HG03095 (cell line): ENCODE measurements at regions not wholly inside any gene's neighbourhood (a gene's known extent, or its start where the extent isn't known, plus 50 kb on each side); places are given as distances from the start of the nearest gene placed in this dataset.
"Not testable (repeated sequence)": the region's sequence is repeated elsewhere in the genome, so short reads cannot be mapped to it uniquely, and the experiment has no call there.

Experiments used
- ATAC-seq: cut with Tn5 transposase; IDR thresholded peaks from one replicate; pipeline ENCODE4 v1.9.1; 2021; ENCODE audit warnings: moderate library complexity; ENCODE audit not compliant: unreplicated experiment

- no peak for ATAC-seq
These were observed 167.4 kb upstream of the TACR3 start for GRCh38 chr4:103887191-103887590.

DNA sequence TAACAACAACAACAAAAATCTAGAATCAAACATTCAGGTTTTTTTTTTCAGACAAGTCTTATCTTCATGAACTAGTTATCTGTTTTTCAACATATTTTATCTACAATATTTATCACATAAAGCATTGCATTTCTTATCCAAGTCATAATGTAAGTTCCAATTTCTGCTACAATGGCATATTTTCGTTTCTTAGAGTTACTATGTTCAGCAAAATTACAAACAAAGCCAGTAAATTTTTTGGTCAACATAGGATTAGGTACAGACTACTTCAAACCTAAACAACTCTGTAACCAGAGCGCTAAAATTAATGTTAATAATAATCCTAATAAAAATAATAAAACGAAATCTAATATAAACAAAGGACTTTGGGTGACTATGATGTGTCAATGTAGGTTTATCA is 165.4 kb upstream of the TACR3 start:
- no peak for ATAC-seq

DNA sequence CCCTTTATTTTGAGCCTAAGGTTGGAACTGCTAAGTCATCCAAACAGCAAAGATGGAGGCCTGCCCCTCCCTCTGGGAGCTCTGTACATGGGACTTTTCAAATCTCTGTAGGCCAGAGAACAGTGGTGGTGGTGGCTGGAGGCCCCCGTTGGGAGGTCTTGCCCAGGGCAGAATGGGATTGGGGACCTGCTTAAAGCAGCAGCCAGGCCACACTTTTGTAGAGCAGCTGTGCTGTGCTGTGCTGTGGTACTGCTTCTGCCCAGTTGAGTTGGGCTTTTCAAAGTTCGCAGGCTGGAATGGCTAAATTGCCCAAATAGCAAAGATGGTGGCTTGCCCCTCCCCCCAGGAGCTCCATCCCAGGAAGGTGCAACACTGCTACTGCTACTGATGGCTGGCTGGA is 147.5 kb upstream of the TACR3 start:
- no peak for ATAC-seq

GRCh38 chr4:103853627-103854026 is 133.8 kb upstream of the TACR3 start:
- no peak for ATAC-seq

- no peak for ATAC-seq
These were observed 133.4 kb upstream of the TACR3 start for GRCh38 chr4:103853146-103853545.

DNA sequence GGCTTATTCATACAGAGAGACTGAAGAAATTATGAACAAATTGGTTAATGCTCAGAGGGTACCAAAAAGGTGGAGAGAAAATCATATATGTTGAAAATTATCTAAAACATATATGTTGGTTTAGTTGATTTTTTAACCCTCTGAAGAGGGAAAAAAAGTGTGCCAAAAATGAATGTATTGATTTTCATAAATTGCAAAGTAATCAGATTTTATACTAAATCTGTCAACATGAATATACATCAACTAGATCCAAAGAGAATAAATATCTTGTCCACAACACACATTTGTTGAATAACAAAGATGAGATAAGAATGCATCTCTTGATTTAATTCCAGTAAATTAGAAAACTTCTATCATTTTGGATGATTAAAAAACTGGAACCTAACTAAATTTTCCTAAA is 125.3 kb upstream of the TACR3 start:
- no peak for ATAC-seq

- ATAC-seq: no peak
These were observed 123.0 kb upstream of the TACR3 start for GRCh38 chr4:103842637-103843239.

DNA sequence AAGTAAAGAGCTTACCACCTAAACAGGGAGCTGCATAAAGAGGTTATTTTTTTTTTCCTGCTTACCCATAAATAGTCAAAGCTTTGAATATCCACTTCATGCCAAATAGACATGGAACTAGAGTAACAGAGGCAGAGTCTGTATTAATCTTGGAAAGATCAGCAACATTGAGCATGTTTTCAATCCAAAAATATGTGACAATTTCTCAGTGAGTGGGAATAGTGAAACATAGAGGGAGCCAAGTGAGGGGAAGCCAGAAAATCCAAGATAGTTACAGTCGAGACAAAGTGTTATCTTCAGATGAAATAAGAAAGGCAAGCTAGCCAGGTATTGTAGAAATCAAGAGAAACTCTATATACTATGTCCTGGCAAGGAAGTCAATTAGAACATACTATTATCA is 122.3 kb upstream of the TACR3 start:
- no peak for ATAC-seq

DNA sequence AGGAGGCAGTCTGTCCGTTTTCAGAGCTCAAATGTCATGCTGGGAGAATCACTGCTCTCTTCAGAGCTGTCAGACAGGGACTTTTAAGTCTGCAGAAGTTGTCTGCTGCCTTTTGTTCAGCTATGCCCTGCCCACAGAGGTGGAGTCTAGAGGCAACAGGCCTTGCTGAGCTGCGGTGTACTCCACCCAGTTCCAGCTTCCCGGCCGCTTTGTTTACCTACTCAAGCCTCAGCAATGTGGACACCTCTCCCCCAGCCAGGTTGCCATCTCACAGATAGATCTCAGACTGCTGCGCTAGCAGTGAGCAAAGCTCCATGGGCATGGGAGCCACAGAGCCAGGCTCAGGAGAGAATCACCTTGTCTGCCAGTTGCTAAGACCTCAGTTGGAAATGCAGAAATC is 90.5 kb upstream of the TACR3 start:
- ATAC-seq: not testable (repeated sequence)

DNA sequence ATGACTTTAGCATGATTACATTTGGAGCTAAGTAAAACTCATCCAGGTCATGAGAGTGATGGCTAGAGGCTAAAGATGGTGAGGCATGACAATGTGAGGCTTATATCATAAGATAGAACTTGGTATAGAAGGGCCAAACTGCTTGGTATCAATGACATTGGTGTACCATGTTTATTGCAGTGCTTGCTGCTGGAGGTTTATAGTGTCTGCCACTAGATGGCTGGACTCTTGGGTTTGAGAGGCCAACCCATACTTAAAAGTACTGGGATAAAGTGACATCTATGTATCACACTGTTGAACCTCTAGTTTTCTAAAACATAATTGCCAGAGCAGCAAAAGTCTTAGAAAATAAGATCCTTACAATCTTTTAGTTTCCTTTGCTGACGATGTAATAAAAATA is 83.0 kb upstream of the TACR3 start:
- no peak for ATAC-seq

DNA sequence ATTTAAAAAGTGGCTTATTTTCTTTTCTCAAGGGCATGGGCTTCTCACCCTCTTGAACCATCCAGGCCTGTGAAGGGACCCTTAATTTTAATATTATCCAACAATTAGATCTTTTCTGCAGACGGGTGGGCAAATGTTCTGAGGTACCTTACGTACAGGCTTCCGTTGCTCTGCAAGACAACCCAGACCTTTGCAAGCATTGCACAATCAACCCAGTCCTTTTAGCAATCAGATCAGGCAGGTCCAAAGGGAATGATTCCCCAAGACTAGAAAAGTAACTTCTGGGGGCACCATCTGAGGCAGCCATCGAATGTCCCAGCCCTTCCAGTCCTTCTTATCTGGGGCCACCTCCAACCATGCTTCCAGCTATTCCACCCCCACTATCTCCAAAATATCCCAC is 67.3 kb upstream of the TACR3 start:
- ATAC-seq: no peak

DNA sequence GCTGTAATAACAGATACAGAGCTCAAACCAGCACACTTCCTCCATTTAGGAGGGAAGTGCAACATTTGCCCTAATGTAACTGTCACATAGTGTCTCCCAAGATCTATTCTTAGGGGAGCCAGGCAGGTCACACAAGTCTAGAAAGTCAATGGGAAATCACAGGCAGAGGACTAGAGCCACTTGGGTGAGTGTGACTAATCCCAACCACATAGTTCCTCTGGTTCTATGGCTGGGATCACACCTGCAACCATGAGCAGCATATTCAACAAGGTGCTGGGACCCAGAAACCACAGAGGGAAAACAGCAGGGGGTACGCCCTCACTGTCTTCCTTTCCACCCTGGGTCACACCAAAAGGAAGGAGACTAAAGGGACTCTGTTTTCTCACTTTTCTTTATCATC is 66.8 kb upstream of the TACR3 start:
- no peak for ATAC-seq

- peak; percentile 79 for ATAC-seq
These were observed 66.2 kb upstream of the TACR3 start for GRCh38 chr4:103786014-103786413.

- ATAC-seq: no peak
These were observed 58.4 kb upstream of the TACR3 start for GRCh38 chr4:103778221-103778620.

DNA sequence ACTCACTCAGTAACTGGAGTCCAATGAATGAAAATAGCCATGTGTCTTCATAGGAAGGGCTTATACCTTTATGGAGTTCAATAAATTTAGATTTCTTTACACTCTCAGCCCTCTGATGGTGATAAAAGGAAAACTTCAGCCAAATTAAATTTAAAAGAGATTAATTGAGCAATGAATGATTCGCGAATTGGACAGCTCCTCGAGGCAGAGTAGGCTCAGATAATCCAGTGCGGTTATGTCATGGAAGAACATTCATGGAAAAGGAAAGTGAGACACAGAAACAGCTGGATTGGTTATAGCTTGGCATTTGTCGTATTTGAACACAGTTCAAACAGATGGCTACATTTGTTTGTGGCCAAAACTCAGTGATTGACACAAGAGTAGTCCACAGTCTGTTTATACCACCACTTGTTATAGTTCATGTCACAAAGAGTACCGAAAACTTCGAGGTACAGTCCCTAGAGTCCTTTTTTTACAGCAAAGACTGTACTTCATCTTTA is 54.6 kb upstream of the TACR3 start:
- ATAC-seq: no peak

DNA sequence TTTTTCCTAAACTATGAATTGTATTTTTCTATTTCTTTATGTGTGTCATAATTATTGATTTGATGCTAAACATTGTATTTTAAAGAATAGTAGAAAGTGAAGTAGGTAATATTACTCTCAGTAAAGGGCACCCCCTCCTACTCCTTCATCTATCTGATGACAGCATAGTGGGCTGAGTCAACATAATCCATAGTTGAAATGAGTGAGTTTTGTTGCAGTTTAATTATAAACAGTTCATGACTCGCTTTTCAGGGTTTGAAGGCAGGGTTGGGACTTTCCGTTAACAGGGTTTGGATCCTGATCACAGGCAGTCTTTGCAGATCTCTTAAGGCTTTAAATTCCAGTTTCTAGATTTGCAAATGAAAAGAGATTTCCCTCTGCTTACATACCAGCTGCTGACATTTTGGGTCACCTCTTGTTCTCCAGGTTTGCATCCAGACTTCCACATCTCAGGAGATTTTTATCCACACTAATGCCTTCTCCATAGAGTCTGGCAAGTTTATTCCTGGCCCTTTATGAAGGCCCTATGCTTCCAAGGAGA is 54.0 kb upstream of the TACR3 start:
- ATAC-seq: no peak
